Endodermal cell (in vitro differentiated cells): ENCODE measurements at regions not wholly inside any gene's neighbourhood (a gene's known extent, or its start where the extent isn't known, plus 50 kb on each side); places are given as distances from the start of the nearest gene placed in this dataset.

Experiments
- DNase-seq: peaks from one replicate; pipeline ENCODE4 v3.0.0-alpha.2; 2017
- H3K27ac ChIP-seq: 2 replicates; pipeline ENCODE4 v1.5.1; 2013; ENCODE audit warnings: mild to moderate bottlenecking, low read depth, low read length, moderate library complexity
- H3K27me3 ChIP-seq: 2 replicates; pipeline ENCODE4 v1.6.1; 2013; ENCODE audit warnings: mild to moderate bottlenecking, low read length, moderate library complexity; ENCODE audit not compliant: insufficient read depth, control insufficient read depth, poor library complexity, severe bottlenecking
- H3K36me3 ChIP-seq: 2 replicates; pipeline ENCODE4 v1.7.0; 2013; ENCODE audit warnings: mild to moderate bottlenecking, low read length, moderate library complexity; ENCODE audit not compliant: control insufficient read depth, insufficient read depth
- H3K4me1 ChIP-seq: one replicate; pipeline ENCODE4 v1.7.0; 2013; ENCODE audit warnings: low read length; ENCODE audit not compliant: control insufficient read depth, insufficient read depth
- H3K4me3 ChIP-seq: 2 replicates; pipeline ENCODE4 v1.5.1; 2013; ENCODE audit warnings: mild to moderate bottlenecking, low read length, moderate library complexity
- H3K9ac ChIP-seq: 2 replicates; pipeline ENCODE4 v1.6.1; 2013; ENCODE audit warnings: mild to moderate bottlenecking, low read length, moderate library complexity; ENCODE audit not compliant: poor library complexity, severe bottlenecking; ENCODE audit errors: extremely low read depth
- H3K9me3 ChIP-seq: 2 replicates; pipeline ENCODE4 v1.6.1; 2013; ENCODE audit warnings: mild to moderate bottlenecking, low read length, moderate library complexity; ENCODE audit not compliant: control insufficient read depth
- H3K27ac Mint-ChIP-seq: 2 replicates; pipeline ENCODE4 v1.8.0; 2020; ENCODE audit warnings: mixed read lengths
- H3K27me3 Mint-ChIP-seq: 2 replicates; pipeline ENCODE4 v1.8.0; 2021; ENCODE audit warnings: mild to moderate bottlenecking, mixed read lengths; ENCODE audit not compliant: insufficient read depth
- H3K36me3 Mint-ChIP-seq: 2 replicates; pipeline ENCODE4 v1.8.0; 2020; ENCODE audit warnings: low read depth, mixed read lengths
- H3K4me1 Mint-ChIP-seq: 2 replicates; pipeline ENCODE4 v1.8.0; 2020; ENCODE audit warnings: mixed read lengths
- H3K4me3 Mint-ChIP-seq: 2 replicates; pipeline ENCODE4 v1.8.0; 2020; ENCODE audit warnings: mild to moderate bottlenecking, moderate library complexity, mixed read lengths
- H3K9me3 Mint-ChIP-seq: 2 replicates; pipeline ENCODE4 v1.8.0; 2020; ENCODE audit warnings: mild to moderate bottlenecking, mixed read lengths
- WGBS, 2 experiments: methylation state at CpG; one replicate each; pipeline versions ENCODE4 v1.1.5 to v1.1.7; 2013; ENCODE audit warnings: missing lambda C conversion rate in 2 of 2, mixed read lengths in 1 of 2; ENCODE audit not compliant: insufficient coverage in 1 of 2, insufficient read length in 1 of 2; 5-methylcytosine and 5-hydroxymethylcytosine counted together
- TF ChIP-seq, protein P1 (sequence below): fragments of 200-600 bp; sonication (generic); conservative IDR thresholded peaks from 2 replicates; pipeline ENCODE4 v1.5.0; 2021; ENCODE audit warnings: antibody characterized with exemption, mild to moderate bottlenecking

DNA sequence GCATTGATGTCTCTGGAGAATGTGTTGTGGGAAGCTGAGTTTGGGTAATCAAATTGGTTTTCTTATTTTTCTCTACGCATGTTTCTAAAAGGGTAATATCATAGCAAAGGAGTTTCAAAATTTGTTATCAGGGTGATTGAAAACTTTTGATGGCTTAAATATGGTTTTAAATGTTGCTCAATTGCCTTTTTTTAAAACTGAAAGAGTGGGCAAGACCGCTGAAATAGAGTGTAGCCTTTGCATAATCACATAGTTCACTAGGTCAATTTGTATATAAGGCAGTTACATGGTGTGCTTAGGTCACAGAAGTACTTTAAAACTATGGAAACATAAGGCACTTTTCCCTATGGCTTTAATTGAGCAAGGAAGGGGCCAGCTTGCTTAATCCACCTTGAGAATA is 167.4 kb downstream of the SNAPC1 start:
- Mint-ChIP-seq H3K9me3 (no peaks in the 10 kb centered on the region), H3K36me3 (no peaks in the 10 kb centered on the region), H3K4me3 (no peak overlapping the region), H3K4me1 (peaks cover 35% of the 10 kb centered on the region), H3K27me3 (no peaks in the 10 kb centered on the region), H3K27ac (no peak overlapping the region)
- no peak overlapping the region for H3K4me3 ChIP-seq
- TF ChIP-seq, protein P1, sequence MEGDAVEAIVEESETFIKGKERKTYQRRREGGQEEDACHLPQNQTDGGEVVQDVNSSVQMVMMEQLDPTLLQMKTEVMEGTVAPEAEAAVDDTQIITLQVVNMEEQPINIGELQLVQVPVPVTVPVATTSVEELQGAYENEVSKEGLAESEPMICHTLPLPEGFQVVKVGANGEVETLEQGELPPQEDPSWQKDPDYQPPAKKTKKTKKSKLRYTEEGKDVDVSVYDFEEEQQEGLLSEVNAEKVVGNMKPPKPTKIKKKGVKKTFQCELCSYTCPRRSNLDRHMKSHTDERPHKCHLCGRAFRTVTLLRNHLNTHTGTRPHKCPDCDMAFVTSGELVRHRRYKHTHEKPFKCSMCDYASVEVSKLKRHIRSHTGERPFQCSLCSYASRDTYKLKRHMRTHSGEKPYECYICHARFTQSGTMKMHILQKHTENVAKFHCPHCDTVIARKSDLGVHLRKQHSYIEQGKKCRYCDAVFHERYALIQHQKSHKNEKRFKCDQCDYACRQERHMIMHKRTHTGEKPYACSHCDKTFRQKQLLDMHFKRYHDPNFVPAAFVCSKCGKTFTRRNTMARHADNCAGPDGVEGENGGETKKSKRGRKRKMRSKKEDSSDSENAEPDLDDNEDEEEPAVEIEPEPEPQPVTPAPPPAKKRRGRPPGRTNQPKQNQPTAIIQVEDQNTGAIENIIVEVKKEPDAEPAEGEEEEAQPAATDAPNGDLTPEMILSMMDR = no peak
- no peaks in the 10 kb centered on the region for H3K9me3 ChIP-seq
- H3K36me3 ChIP-seq = no peaks in the 10 kb centered on the region
- peaks cover 9% of the 10 kb centered on the region for H3K4me1 ChIP-seq
- H3K9ac ChIP-seq = no peak overlapping the region
- 68 to 83% methylated on average over 2 of the region's 2 CpGs for WGBS, 2 experiments
- no peaks in the 10 kb centered on the region for H3K27me3 ChIP-seq
- H3K27ac ChIP-seq = no peak overlapping the region
- no peak for DNase-seq

DNA sequence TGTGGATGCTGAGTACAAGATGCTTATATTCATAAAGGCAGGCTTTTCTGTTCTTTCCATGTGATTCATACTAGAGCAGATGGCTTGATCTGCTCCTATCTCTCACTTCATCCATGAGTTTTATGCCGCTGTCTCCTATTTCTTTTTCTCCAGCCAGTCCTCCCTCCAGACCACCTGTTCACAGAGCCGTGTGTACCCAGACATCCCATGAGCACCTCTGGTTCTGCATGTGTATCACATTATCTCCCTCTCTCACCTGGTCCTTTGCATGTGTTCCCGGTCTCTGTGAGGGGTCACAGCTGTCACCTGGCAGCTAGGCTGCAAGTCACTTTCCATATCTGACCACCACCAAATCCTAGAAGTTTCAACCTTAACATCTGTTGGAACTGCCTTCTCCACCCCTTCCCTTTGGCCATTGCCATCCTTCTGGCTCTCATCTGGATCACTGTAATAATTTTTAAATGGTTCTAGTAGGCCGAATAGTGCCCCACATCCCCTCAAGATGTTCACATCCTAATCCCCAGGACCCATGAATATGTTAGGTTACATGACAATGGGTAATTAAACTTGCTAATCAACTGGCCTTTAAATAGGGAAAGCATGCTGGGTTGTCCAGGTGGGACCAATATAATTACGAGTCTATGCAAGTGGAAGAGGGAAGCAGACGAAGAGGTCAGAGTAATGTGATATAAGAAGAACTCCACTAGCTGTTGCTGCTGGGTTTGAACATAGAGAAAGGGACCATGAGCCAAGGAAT is 168.1 kb downstream of the SNAPC1 start:
- 94 to 96% methylated on average over 4 to 6 of the region's 6 CpGs for WGBS, 2 experiments
- no peaks in the 10 kb centered on the region for H3K27me3 Mint-ChIP-seq
- peak; percentile 60 for DNase-seq
- no peak overlapping the region for H3K27ac Mint-ChIP-seq
- Histone ChIP-seq H3K9me3 (no peaks in the 10 kb centered on the region), H3K9ac (no peak overlapping the region), H3K4me3 (no peak overlapping the region), H3K4me1 (peaks cover 9% of the 10 kb centered on the region), H3K27ac (no peak overlapping the region), H3K36me3 (no peaks in the 10 kb centered on the region), H3K27me3 (no peaks in the 10 kb centered on the region)
- H3K9me3 Mint-ChIP-seq = no peaks in the 10 kb centered on the region
- no peaks in the 10 kb centered on the region for H3K36me3 Mint-ChIP-seq
- peaks cover 33% of the 10 kb centered on the region for H3K4me1 Mint-ChIP-seq
- TF ChIP-seq, protein P1 = no peak
- no peak overlapping the region for H3K4me3 Mint-ChIP-seq

DNA sequence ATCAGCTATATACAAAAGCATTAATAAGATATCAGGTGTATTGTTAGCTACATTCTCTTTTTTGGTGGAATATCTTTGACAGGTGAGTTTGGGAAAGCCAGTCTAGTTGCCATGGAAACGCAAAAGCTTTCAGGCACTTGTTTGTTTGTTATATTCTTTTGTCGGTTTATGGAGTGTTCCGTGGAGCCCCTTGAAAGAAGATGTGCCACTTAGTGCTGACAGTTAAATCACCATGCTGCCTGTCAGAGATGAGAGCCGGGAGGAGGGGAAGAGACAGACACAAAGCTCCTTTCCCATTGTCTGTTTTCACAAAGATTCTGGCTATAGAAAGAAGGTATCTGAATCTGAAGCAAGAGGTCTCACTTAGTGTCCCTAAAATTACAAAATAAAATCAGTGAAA is 170.8 kb downstream of the SNAPC1 start:
- no peak overlapping the region for H3K4me3 ChIP-seq
- H3K36me3 ChIP-seq = no peaks in the 10 kb centered on the region
- Mint-ChIP-seq H3K36me3 (no peaks in the 10 kb centered on the region), H3K9me3 (no peaks in the 10 kb centered on the region), H3K4me1 (peaks cover 33% of the 10 kb centered on the region), H3K27ac (no peak overlapping the region), H3K4me3 (no peak overlapping the region), H3K27me3 (no peaks in the 10 kb centered on the region)
- H3K9me3 ChIP-seq = no peaks in the 10 kb centered on the region
- H3K27ac ChIP-seq = no peak overlapping the region
- H3K9ac ChIP-seq = no peak overlapping the region
- H3K27me3 ChIP-seq = no peaks in the 10 kb centered on the region
- TF ChIP-seq, protein P1 = no peak
- 74 to 84% methylated on average over 3 to 4 of the region's 4 CpGs for WGBS, 2 experiments
- H3K4me1 ChIP-seq = no peaks in the 10 kb centered on the region
- DNase-seq = no peak
